ENCODE measurements at regions not wholly inside any gene's neighbourhood (a gene's known extent, or its start where the extent isn't known, plus 50 kb on each side); places are given as distances from the start of the nearest gene placed in this dataset.

- DNase-seq: no peak
Observed at GRCh38 chr7:67698354-67698753, 701.7 kb downstream of the TYW1 start.

- no peak for DNase-seq
Observed at GRCh38 chr7:67705850-67706249, 709.2 kb downstream of the TYW1 start.

DNA sequence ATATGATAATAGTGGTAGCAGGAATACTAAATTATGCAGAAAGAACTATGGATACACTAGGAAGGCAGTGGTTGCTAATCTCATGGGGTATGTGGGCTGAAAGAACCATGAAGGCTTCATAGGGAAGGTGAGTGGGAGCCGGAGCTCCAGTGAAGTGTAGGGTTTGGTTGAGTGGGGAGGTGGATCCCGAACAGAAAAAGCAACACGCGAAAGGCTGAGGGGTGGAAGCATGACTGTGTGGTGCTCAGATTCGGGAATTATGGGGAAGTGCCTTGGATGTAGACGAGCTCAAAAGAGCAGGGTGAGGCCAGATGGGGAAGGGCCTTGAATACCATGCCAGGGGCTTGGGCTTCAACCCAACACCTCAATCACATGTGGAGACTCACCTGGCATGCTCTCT, 715.1 kb downstream of the TYW1 start:
- no peak for DNase-seq

DNA sequence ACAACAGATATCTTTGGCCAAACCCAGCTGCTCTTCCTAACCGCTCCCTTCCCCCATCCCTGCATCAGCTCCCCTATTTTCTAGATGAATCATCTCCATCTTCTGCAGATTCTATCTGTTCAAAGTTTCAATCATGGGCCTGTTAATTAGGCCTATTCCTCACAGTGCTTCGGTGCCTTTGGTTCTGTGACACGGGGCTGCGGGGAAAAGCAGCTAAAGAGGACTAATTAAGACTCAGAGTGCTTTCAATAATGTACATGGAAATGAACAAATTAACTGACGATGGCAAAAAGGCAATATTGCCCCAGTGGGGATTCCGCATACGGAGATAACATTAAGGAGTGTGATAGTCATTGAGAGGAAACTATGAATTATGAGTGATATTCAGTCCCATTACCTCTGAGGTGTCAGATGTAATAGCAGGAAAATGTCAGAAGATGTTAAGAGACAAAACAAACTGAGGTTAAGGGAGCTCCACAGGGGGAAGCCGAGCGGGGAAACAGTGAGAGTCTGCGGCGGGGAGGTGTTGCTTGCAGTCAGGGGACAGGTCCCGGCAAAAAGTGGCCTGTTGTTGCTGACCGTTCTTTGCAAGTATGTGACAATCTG, 716.9 kb downstream of the TYW1 start:
- no peak for DNase-seq

DNA sequence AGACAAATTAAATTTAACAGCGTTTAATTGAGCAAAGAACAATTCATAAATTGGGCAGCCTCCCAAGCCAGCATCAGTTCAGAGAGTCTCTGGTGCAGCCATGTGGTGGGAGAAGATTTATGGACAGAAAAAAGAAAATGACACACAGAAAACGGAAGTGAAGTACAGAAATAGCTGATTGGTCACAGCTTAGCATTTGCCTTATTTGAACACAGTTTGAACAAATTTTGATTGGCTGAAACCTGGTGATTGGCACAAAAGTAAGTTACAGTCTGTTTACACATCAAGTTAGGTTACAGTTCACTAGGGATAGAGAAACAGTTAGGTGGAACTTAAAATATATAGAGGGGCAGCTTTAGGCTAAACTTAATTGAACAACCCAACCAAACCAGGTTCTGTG, 720.1 kb downstream of the TYW1 start:
- DNase-seq: no peak

- DNase-seq: no peak
Observed at GRCh38 chr7:67723591-67723990, 727.0 kb downstream of the TYW1 start.

- no peak for DNase-seq
Observed at GRCh38 chr7:67724435-67724834, 727.8 kb downstream of the TYW1 start.

DNA sequence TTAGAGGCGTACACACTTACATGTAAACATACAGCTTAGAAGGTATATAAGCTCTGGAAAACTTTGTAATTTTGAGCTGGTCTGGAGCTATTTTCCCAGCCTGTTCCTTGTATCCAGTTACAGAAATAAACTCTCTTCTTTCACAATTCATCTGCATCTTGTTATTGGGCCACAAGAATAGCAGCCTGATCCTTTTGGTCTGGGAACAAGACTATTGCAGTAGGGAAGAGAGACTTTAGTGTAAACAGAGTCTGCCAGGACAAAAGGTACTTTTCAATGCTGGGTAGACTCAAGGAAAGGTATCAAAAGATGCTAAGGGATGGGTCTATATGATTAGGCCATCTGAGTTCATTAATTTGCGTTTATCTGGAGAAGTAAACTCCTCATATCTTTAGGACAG, 728.3 kb downstream of the TYW1 start:
- no peak for DNase-seq

GRCh38 chr7:67725423-67725822, 728.8 kb downstream of the TYW1 start:
- no peak for DNase-seq

- DNase-seq: no peak
Observed at GRCh38 chr7:67729771-67730170, 733.1 kb downstream of the TYW1 start.

DNA sequence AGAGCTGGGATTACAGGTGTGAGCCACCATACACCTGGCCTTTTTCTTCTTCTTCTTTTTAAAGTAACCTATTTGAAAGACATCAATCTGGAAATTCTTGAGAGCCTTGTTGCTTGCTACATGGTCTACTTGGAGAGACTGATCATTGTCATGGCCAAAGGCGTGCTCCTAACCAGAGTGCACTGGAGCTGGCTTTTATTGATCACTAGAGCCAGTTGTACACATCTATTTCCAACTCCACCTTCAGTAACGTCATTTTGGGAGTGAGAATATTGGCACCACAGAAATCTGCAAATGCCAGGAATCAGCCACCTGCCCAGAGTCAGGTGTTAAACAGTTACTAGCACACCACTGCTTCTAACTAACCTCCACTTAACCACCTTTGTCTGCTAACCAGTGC, 735.1 kb downstream of the TYW1 start:
- DNase-seq: no peak

- DNase-seq: no peak
Observed at GRCh38 chr7:67732898-67733297, 736.3 kb downstream of the TYW1 start.

DNA sequence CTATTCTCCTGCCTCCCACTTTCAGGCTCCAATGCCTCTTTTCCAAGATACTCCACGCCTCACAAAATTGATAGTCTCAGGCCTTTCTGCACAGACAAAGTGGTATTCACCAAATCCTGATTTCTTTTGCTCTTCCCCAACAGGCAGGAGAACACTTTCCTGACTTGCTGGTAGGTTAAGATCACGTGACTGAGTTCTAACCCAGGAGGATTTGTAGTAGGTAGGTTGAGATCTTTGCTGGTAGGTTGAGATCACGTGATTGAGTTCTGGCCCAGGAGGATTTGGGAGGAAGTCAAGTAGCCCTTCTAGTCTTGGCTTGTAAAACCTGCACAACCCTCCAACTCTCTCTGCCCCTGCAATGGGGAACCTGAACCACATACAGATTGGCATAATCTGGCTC, 741.5 kb downstream of the TYW1 start:
- DNase-seq: no peak

DNA sequence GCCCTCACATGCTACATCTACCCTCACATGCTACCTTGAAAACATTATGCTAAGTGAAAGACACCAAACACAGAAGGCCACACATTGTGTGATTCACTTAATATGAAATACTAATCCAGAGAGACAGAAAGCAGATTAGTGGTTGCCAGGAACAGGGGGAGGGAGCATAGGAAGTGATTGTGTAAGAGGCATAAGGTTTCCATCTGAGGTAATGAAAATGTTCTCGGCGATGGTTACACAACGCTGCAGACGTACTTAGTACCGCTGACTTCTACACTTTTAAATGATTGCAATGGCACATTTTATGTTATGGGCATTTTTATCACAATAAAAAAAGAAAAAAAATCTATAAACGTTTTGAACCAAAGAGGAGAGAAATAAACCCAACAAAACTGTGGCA, 742.3 kb downstream of the TYW1 start:
- DNase-seq: no peak

DNA sequence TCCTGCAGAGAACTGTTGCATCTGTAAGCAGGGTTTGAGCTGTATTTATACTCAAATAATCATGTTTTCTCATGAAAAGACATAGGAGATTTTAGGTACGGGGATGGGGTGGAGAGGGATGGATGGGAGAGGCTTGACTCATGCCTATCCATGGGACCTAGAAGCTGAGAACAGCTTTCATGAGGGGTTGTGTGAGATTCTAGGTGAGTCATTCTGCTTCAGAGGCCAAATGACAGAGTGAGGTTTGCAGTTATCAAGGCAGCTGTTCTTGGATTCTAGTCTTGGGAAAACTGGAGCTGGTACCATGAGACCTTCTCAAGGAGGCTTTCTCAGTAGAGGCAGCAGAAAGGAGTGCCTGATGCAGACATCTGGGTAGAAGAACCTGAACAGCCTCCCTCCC, 746.9 kb downstream of the TYW1 start:
- no peak for DNase-seq

- DNase-seq: no peak
Observed at GRCh38 chr7:67752227-67752626, 755.6 kb downstream of the TYW1 start.

DNA sequence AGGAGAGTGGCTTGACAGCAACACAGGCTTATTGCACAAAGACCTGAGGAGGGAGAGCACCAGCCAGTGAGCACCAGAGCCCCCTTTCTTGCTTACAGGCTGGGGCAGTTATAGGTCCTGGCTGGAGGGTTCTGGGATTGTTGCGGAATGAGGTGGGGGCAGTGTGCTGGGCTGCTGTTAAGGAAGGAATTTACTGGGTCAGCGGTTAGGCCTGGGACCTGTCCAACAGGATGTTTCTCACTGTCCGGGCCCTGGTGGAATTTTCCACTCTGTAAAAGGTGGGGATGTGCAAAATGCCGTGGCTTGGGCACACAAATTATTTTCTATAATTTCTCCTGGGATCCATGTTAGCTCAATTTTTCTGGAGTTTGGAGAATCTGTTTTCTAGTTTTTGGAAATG, 757.3 kb downstream of the TYW1 start:
- DNase-seq: no peak

DNA sequence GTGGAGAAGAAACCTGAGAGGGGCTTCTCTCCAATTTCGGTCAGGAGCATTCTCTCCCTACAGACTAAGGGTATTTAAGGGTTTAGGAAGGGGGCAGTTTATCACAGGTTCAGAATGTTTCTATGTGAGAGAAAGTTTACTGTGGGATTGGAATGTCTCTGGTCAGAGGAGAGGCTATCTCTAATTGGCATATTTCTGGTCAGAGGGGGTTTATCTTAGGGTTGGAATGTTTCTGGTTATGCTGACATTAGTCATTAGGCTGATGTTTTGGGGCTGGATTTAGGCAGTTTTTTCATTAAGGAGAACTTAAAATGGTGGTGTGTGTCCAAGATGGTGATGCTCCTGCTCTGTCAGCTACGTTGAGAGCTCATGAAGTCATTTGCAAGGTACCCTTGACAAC, 758.0 kb downstream of the TYW1 start:
- no peak for DNase-seq

DNA sequence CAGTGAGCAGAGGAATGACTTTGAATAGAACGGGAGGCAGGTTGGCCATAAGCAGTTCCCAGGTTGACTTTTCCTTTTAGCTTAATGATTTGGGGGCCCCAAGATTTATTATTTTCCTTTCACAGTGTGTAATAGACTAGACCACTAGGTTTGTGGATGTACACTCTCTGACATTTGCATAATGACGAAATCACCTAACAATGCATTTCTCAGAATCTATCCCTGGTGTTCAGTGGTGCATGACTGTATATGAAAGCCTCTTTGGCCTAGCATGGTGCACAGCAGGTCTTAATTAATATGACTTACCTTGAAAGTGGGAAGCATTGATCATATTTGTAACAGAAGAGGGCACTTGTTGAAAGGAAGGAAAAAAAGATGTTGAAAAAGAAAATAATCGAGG, 761.9 kb downstream of the TYW1 start:
- no peak for DNase-seq

- no peak for DNase-seq
Observed at GRCh38 chr7:67760971-67761370, 764.3 kb downstream of the TYW1 start.

DNA sequence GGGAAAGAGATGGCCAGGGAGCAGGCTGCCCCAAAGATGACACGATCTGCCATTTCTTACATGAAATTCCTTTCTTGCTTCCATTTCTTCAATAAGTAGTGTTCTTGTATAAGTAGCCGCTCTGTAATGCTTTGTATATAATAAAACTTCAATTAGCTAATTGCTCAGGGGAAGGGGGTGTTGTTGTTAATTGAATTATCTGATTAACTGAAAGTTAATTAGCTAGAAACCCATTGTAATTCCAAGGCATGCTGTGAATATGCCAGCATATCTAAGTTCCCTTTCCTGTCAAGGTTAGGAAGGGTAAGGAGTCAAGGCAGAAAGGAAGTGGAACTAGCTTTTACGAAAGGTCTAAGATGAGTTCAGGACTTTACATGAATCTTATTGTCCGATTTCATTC, 765.9 kb downstream of the TYW1 start:
- DNase-seq: no peak

GRCh38 chr7:67764289-67764688, 767.7 kb downstream of the TYW1 start:
- DNase-seq: no peak

DNA sequence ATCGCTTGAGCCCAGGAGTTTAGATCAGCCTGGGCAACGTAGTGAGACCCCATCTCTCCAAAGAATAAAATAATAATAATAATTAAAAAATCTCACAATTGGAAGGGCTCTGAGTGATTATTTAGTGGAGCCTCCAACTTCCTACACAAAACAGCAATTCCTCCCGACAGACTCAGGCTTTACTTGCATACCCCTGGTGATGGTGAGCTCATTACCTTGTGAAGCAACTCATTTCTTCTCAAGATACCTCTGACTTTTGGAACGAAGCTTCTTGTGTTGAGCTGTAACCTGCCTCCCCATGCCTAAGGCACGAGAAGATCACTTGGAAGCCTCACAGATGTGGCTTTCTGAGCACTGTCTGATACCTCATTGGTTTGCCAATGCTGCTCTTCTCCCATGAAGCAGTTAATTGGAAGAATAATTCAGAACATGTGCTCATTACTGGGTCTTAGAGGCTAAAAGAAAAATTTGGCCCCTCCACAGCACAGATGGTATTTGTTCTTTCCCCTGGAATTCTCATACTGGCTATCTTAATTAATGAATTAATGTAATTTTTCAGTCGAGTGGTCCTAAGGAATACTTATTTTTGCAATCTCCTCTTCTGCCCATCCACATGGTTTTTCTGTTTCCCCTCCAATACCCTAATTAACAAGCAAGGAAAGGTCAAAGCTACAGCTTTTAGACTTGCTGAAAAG, 769.0 kb downstream of the TYW1 start:
- no peak for DNase-seq

- DNase-seq: no peak
Observed at GRCh38 chr7:67766906-67767410, 770.3 kb downstream of the TYW1 start.
